ENCODE measurements at regions not wholly inside any gene's neighbourhood (a gene's known extent, or its start where the extent isn't known, plus 50 kb on each side); places are given as distances from the start of the nearest gene placed in this dataset.

DNA sequence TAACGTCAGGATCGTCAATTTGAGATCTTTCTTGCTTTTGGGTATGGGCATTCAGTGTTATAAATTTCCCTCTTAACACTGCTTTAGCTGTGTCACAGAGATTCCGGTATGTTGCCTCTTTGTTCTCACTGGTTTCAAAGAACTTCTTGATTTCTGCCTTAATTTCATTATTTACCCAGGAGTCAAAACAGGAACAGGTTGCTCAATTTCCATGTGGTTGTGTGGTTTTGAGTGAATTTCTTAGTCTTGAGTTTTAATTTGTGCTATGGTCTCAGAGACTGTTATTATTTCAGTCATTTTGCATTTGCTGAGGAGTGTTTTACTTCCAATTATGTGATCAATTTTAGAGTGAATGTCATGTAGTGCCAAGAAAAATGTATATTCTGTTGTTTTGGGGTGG is 153.1 kb downstream of the PCDH17 start:
- ChIA-PET CTCF (no interaction called here), POLR2A (no interaction called here)

DNA sequence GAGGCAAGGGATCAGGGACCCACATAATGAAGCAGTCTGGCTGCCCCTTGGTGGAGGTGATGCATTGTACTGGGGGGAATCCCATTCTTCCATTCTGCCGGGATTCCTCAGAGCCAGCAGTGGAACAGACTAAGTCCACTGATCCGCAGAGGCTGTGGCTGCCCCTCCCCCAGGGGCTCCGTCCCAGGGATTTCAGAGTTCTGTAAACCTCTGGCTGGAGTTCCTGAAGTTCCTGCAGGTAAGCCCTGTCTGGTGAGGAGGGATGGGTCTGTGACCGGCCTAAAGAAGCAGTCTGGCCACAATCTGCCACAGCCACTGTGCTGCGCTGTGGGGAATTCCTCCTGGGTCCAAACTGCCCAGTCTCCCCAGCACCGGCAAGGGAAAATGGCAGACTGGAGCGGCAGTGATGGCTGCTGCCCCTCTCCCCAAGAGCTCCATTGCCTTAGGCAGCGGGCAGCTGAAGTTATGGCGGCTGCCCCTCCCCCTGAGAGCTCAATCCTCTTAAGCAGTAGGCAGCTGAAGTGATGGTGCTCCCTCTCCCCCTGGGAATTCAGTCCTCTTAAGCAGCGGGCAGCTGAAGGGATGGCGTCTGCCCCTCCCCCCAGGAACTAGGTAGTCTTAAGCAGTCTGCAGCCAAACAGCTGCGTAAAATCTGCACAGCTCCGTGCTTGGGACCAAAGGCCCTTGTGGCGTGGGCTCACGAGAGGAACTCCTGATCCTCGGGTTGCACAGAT is 155.7 kb downstream of the PCDH17 start:
- POLR2A ChIA-PET, result no interaction called here
- CTCF ChIA-PET, result no interaction called here

DNA sequence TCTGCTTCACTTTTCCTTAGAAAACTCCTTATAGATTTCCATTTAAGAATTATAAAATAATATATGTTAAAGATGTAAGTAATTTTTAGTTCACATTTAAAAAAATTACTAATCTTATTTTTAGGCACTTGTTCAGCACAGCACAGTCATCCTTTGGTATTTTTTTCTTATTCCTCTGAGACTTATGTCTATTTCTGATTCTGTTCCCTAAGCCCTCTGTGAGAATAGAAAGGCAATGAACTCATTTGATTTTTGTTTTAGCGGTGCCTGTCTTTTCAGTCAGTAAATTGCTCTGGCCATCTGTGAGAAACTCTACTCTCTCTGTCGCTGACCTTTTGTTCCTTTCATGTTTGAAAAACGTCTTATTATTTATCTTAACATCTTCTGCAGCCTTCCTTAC is 168.1 kb downstream of the PCDH17 start:
- ChIA-PET CTCF (no interaction called here), POLR2A (no interaction called here)

DNA sequence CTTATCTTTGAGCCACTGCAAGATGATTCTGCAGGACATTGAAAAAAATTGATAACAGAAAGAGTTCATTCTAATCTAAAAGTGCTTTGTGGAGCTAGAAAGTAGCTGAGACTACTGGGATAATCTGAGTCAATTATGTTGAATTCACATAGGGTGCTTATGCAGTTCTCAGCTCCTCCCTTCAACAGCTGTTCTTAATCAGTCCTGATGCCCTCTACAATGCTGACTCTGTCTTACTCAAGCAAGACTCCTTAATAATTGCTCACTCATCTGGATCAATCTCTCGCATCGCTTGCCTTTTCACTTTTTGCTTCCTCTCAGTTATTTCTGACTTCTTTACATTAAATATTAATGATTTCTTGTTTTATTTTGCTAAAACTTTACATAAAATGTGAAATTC is 182.1 kb downstream of the PCDH17 start:
- POLR2A ChIA-PET, result no interaction called here
- CTCF ChIA-PET, result no interaction called here

DNA sequence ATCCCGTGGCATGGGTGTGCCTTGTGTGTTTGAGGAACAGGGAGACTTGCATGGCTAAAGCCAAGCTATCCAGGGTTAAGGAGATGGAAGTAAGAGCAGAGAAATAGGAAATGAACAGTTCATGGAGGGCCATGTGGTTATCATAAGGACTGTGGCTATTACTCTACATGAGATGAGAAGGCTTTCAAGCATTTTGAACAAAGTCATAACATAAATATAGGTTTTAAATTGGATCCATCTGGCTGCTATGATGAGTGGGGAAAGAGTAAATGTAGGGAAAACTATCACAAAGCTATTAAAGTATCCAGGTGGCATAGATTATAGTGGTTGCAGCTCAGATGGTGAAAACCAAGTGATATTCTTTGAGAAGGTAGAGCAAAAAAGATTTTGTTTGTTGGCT is 184.1 kb downstream of the PCDH17 start:
- ChIA-PET POLR2A (no interaction called here), CTCF (no interaction called here)

DNA sequence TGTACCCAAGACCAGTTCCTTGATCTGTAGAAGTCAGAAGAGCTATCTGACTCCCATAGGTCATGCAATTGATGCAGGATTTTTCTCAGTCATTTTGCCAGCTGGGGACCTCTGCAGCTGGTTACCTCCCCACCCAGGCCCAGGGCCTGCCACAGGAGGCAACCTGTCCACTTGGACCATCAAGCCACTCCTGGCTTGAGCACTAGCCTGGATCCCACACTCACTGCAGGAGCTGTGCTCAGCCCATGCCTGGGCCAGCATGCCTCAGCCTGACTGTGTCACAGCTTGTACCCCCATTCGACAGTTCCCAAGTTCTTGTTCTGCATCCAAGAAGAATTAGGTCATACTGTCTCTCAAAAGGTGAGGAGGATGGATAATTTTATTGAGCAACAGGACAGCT is 189.4 kb downstream of the PCDH17 start:
- POLR2A ChIA-PET, result no interaction called here
- CTCF ChIA-PET, result no interaction called here

DNA sequence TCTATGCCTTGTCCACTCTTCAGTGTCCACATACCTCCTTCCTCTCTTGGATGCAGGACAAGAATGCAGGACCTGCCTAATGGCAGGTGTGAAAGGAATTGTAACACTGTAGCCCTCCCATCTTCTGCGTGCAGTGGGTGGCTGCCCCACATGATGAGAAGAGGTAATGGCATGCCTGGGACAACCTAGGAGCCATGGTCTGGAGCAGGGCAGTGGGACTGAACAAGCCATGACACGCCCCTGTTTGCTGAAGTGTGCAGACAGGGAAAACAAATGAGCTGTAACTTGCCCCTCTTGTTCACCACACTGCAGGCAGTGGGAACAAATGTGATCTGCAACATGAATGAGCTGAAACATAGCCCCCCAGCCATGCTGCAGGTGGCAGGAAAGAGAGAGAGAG is 192.2 kb downstream of the PCDH17 start:
- CTCF ChIA-PET, result no interaction called here
- POLR2A ChIA-PET, result no interaction called here

DNA sequence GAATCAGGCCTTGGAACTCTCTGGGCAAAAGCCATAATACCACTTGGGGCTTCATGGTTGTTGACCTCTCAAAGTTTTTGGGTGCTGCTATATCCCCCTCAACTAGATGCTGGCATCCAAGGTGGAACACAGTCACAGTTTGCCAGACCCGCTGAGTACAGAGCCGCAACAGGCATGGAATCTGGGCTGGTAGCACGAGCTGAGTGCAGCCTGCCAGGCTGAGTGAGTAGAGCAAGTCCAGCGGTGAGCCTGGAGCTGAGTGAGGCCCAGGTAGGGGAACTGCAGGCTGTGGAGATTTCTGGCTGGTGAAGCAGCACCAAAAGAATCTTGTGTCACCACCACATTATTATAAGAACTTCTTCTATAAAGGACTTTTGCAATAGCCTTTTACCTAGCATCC is 192.6 kb downstream of the PCDH17 start:
- ChIA-PET CTCF (no interaction called here), POLR2A (no interaction called here)

DNA sequence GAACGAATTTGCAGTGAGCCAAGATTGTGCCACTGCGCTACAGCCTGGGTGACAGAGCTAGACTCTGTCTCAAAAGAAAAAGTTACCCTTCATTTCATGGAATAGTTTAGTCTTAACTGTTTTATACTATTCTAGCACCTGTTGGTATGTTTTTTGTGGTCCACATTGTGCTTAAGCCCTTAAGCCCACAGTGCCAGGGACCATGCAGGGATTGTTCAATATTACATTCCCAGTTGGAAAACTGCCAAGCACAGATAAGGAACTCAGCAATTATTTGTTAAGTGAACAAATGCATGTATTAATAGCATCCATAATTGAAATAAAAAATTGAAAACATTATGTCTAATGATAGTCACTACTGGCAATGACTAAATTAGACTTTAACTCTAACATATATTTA is 193.5 kb downstream of the PCDH17 start:
- CTCF ChIA-PET, result no interaction called here
- POLR2A ChIA-PET, result no interaction called here

DNA sequence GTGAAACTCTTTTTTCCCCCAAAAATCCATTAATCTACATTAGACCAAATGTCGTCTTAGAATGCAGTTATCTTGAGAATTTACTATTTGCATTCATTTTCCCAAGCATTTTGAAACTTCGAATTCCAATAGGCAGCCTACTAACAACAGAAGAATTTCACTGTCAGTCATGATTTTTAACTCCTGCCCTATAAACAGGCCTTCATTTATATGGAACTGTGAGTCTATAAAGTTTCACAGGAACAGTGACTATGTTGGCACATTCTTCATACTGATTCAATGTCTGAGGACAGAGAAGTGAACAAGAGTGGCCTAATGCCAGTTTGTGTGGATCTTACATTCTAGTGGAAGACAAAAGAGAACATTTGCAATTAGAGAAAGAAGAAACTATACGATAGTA is 198.0 kb downstream of the PCDH17 start:
- ChIA-PET POLR2A (no interaction called here), CTCF (no interaction called here)

DNA sequence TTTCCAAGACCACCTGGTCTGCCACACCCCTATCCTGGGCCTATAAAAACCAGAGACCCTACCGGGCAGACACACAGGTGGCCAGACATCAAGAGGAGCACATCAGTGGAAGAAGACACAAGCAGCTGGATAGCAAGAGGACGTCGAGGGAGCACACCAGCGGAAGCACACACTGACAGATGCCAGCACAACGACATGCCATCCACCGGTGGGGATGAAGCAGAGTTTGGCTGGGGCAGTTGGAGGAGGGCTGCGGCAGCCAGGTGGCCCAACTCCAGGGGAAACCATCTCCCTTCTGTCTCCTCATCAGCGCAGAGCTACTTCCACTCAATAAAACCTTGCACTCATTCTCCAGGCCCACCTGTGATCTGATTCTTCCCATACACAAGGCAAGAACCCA is 200.6 kb downstream of the PCDH17 start:
- CTCF ChIA-PET, result no interaction called here
- POLR2A ChIA-PET, result no interaction called here

DNA sequence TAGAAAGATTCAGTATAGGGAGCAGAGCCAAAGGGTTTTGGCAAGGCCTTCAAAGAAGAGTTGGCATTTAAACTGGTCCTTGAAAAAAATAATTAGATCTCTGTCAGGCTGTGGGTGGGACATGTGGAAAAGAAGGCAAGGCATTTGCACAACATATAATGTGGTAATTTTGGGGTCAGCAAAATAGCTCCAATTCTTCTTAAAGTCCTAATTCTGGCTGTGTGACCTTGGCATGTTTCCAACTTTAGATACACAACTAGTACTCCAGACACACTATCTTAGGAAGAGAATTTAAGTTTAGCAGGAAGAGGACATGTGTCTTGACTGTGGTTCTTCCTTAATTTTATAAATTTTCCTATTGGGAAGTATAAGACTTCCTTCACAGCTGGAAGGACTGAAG is 206.3 kb downstream of the PCDH17 start:
- POLR2A ChIA-PET, result no interaction called here
- CTCF ChIA-PET, result no interaction called here

DNA sequence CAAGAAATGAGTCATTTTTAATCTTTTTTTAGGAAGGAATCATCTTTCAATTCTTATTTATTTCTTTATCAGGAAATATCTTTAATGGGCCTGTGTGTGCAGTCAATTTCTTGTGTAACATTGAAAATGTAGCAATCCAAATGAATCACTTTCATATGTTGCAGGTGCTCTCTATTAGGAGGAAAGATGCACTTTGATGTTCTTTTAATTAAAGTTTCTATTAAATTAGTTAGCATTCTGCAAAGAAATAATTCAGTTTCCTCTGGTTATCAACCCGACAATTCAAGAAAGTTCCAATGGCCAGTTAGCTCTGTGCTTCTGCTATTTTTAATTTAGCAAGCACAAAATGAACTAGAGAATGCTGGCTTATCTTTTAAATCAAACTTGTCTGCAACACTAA is 212.0 kb downstream of the PCDH17 start:
- POLR2A ChIA-PET, result no interaction called here
- CTCF ChIA-PET, result no interaction called here

DNA sequence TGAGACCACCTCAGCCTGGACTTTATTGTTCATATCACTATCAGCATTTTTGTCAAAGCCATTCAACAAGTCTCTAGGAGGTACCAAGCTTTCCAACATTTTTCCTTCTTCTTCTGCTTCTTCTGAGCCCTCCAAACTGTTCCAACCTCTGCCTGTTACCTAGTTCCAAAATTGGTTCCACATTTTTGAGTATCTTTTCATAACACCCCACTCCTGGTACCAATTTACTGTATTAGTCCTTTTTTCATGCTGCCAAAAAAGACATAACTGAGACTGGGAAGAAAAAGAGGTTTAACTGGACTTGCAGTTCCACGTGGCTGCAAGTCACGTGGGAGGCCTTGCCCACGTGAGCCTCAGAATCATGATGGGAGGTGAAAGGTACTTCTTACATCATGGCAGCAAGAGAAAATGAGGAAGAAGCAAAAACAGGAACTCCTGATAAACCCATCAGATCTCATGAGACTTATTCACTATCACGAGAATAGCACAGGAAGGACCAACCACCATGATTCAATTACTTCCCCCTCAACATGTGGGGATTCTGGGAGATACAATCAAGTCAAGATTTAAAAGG is 215.1 kb downstream of the PCDH17 start:
- CTCF ChIA-PET, result no interaction called here
- POLR2A ChIA-PET, result no interaction called here

DNA sequence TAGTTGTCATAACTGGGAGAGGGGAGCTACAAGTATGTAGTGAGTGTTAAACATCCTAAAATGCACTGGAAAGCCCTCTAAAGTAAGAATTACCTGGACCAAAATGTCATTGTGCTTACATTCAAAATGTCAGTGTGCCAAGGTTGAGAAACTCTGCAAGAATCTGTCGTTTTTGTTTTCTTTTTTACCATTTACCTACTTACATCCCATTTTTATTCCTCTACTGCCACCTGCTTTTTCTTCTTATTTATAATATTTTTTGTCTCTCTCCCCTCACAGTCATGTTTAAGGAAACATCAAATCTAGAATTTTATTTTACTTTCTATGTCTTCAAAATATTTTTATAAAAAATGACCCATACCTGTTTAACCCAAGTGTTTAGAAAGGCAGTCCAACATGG is 226.4 kb downstream of the PCDH17 start:
- ChIA-PET POLR2A (no interaction called here), CTCF (no interaction called here)

DNA sequence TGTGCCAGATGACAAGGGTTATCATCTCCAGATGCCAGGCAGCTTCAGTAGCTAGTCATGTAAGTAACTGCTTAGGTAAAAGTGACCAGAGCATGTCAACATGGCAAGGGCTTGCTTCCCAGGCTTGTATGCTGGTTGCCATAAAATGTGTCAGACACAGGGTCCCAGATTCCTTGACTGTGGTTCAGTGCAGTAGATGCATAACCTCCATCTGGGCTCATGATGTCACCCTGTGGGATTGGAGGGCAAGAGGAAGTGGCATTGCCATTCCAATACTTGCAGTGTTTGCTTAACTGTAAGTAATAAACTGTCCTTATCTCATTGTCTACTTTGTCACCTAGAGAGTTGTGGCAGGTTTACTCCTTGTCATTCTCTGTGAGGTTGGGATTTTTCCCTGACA is 226.8 kb downstream of the PCDH17 start:
- ChIA-PET CTCF (no interaction called here), POLR2A (no interaction called here)

DNA sequence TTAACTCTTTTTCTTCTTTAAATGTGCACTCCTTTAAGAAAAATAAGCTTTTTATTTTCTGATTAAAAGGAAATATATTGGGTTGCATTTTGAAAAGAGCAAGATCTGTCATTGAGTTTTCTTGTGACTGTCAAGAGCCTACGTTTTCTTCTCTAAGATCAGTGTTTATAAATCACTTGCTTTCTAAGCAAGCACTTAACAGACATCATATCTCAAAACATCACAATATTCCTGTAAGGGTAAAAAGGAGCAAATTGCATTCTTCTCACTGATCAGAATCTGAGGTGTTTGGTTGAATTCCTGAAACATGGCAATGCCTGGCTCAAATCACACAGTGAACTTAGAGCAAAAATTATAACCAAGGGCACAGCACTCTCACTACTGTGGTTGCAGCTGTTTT is 231.3 kb downstream of the PCDH17 start:
- ChIA-PET CTCF (no interaction called here), POLR2A (no interaction called here)

DNA sequence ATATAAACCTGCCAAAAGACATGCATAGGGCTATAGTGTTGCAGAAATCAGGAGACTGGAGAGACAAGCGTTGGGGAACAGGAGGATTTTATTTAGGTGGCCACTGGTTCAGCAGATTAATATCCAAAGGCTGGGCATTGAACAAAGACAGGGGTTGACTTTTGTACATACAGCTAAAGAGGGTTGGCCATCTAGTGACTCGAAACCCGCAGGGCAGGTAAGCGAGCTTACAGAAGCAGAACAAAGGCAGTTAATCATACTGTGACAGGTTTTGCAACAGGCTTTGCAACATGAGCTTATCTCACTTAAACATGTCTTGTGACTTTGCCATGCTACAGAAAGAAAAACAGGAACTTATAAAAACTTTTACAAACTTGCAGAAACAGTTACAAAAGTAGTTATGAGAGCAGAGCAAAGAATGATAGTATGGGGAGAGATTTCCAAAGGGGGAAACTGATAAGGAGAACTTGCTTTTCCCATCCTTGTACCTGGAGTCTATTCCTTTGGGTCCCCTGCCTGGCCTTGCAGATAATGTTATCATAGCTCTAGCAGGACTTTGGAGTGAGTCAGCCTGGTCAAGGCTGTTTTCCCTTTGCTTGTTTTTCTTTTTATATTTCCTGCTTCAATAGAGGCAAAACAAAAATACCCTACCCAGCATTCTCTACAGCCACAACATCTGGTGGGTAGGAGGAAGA is 234.2 kb downstream of the PCDH17 start:
- ChIA-PET CTCF (no interaction called here), POLR2A (no interaction called here)

DNA sequence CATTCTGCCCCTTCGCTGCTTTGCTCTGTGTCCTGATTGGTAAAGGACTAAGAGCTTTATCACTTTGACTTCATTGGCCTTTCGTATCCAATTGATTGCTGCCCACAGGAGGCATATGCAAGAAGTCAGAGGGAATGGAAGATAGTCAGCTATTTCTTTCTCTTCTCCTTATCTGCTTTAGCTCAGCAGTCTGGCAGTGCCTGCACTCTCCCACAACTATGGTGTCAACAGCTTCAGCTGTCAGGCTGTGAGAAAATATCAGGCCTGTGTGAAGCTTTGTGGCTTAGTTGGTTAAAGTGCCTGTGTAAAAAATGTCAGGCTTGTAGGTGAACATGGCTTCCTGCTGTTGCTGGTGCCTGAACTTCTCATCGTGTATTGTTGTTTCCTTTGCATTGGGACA is 243.0 kb downstream of the PCDH17 start:
- ChIA-PET CTCF (interaction anchor here (0.5 kb wide), 1 partner anchor 1299 kb away, joined by 6 read pairs; no protein-coding TSS in a partner anchor), POLR2A (no interaction called here)

DNA sequence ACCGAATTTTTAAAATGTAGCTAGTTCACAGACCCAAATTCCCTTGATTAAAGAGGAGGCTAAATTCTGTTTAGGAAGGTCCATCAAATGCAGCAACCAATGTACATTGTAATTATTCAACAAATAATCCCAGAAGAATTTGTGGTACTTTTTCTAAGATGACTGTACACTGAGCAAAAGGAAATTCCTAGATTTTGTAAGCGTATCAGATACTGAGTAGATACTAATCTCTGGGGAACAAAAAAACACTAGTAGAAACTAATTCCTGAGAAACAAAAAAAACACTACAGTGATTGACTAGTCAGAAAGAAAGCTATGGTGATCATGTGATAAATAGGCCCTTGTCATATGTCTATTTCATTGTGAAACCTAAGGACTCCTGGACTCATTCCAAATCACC is 246.1 kb downstream of the PCDH17 start:
- ChIA-PET CTCF (no interaction called here), POLR2A (no interaction called here)

DNA sequence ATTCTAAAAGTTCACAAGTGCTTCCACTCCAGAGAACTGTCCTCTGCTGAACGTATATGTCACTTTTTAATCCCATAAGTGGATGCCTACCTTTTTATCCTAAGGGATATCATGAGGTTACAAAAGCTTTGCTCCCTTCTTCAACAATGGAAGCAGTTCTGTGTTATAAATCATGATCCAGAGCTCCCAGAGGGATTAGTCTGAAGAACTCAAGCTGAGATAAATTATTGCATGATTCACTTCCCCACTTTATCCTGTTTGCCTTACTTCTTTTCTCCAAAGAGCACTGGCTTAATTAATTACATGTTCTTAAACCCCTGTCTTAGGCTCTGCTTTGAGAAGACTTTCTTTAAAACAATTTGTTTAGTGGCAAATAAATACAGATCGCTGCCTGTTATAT is 246.7 kb downstream of the PCDH17 start:
- CTCF ChIA-PET, result no interaction called here
- POLR2A ChIA-PET, result no interaction called here

DNA sequence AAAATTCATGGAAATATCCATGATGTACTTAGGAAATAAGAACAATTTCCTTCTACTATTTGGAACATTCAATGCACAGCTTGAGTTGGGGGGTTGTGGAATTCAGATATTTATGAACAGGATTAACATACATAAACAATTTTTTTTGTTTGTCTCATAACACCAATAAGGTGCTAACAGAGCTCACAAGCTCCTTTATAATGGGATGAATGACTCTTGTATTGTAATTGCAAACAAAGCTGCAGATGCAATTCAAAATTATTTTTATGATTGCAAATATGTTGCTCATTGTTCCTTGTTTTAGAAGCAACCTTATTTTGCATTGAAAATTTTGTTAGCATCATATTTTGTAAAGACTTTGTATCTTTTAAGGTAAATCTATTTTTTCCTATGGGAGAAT is 265.7 kb downstream of the PCDH17 start:
- ChIA-PET CTCF (no interaction called here), POLR2A (no interaction called here)

Data from activated CD8-positive, alpha-beta memory T cell treated with anti-CD3 and anti-CD28 coated beads for 36 hours (primary cell).